Fibroblast of skin of left quadriceps (primary cell): ENCODE measurements at regions not wholly inside any gene's neighbourhood (a gene's known extent, or its start where the extent isn't known, plus 50 kb on each side); places are given as distances from the start of the nearest gene placed in this dataset.

ENCODE experiments used
- DNase-seq, 2 experiments: peaks; one replicate each; pipeline ENCODE4 v3.0.0-alpha.2; 2013; ENCODE audit warnings: low read depth in 2 of 2

DNA sequence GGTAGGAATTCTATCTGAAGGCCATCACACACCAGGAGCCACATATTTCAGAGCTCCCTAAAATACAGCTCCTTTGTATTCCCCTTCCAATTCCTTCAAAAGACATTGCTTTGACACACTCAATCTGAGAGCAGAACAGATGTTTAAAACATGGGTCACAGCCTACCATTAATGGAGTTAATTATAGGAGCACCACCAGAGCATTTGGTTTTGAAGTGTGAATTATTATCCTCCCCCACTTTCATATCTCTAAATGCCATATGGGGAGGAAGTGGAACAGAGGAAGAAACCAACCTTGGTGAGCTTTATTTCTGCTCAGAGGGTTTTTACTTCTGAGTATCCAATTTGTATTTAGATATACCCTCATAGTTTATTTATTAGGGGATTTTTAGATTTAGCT lies 50.7 kb upstream of the TNFRSF21 start:
- no peak for DNase-seq

- DNase-seq = no peak
Measured at GRCh38 chr6:47362857-47363461, 53.3 kb upstream of the TNFRSF21 start.

- DNase-seq = no peak
Measured at GRCh38 chr6:47363736-47364135, 54.0 kb upstream of the TNFRSF21 start.

GRCh38 chr6:47366335-47366890 lies 56.7 kb upstream of the TNFRSF21 start:
- DNase-seq = no peak

GRCh38 chr6:47371139-47371869 lies 61.6 kb upstream of the TNFRSF21 start:
- DNase-seq = no peak

- no peak for DNase-seq
Measured at GRCh38 chr6:47371870-47372255, 62.2 kb upstream of the TNFRSF21 start.

GRCh38 chr6:47372318-47372717 lies 62.6 kb upstream of the TNFRSF21 start:
- no peak for DNase-seq

DNA sequence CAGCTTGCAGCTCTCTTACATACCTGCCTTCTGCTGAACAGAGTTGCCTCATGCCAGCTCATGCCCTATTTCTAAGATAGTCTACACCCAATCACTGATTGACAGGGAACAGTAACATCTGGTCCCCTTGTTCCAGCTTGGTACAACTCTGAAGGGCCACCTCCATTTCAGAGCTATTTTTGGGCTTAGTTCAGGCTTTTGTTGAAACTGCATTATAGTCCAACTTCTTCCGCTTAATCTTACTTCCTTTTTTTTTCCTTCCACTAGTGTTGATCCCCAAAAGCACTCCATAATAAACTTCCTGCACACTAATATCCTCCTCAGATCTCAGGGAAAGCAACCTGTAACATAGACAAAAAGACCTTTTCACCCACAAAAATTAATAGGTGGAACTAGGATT lies 65.7 kb upstream of the TNFRSF21 start:
- DNase-seq = no peak

DNA sequence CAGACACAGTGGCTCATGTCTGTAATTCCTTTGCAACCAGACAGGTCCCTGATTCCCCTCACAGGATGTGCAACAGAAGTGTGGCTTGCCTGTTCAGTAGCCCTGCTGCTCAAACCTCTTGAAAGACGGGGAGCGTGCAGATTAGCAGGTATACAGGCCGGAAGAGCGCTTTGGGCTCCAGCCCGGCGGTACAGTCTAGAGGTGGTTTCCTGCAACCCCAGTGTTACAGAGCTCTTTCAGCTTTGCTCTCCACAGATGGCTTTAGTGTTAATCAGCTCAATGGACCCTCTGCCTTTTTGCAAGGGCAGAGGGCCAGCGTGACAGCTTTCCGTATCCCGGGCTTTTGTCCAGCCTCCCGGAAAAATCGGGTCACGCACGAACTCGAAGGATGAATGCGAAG lies 67.2 kb upstream of the TNFRSF21 start:
- DNase-seq = no peak

DNA sequence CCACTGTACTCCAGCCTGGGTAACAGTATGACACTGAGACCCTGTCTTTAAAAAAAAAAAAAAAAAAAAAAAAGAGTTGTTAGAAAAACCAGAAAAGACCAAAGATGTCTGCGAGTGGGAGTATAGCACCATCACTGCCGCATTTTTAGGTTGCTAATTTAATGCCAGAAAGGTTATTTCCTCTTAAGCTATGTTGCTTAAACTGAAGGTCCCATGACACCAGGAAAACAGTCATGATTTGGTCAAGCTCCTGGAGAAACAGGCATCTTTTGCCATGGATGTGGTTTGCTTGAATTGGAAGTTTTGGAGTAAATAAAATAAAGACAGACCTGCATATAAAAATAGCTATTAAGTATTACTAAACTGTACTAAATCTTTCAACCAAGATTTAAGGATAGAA lies 68.3 kb upstream of the TNFRSF21 start:
- DNase-seq = no peak

DNA sequence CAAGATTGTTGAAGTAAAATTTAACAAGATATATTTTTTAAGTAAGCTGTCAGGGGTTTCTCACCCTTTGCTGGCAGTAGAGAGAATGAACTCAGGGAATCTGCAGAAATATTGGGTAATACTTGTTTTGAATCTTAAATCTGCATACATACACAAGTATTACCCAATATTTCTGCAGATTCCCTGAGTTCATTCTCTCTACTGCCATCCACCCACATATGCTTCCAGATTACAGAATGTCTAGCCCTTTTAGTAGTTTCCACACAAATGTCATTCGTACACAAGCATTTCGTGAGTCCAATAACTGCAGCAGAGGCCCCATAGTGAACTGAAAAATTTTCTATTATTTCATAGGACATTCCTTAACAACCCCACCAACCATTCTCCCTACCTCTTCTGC lies 69.6 kb upstream of the TNFRSF21 start:
- DNase-seq = no peak

DNA sequence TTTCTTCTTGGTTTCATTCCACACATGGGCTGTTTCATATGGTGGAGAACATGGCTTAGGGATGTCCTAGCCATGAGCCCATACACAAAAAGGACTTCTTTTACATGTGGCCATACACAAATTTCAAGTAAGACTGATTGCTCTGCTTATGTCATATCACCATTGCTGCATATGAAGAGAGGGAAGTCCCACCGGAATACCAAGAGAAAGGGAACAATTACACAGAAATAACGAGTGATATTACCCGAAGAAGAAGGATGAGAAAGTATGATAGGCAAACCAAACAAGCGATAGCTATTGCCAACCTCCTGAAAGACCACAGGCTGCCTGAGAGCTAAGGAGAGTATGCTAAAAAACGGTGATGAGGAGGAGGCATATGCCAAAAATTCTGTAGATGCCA lies 70.5 kb upstream of the TNFRSF21 start:
- DNase-seq = no peak

- no peak for DNase-seq
Measured at GRCh38 chr6:47381036-47381435, 71.3 kb upstream of the TNFRSF21 start.

DNA sequence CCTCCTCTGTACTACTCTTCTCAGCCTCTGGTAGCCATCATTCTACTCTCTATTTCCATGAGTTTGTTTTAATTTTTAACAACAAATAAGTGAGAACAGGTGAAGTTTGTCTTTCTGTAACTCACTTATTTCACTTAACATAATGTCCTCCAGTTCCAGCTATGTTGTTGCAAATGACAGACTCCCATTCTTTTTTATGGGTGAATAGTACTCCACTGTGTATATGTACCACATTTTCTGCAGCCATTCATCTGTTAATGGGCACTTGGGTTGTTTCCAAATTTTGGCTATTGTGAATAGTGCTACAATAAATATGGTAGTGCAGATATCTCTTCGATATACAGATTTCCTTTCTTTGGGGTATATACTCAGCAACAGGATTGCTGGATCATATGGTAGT lies 73.7 kb upstream of the TNFRSF21 start:
- no peak for DNase-seq

DNA sequence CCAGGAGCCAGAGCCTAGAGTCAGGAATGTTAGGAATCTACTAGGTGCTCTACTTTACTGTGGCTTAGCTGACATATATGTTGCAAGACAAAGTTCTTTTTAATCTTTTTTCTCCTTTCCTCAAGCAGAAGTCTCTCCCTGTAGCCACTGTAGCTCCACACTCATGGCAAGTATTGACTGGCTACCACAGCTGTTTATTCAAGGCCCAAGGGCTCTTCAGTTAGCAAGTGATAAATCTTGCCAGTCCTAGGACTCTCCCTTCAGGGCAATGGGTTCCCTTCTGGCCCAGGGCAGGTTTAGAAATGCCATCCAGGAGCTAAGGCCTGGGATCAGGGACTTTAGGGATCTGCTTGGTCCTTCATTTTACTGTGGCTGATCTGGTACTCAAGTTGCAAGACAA lies 82.0 kb upstream of the TNFRSF21 start:
- DNase-seq = no peak

GRCh38 chr6:47392251-47392650 lies 82.5 kb upstream of the TNFRSF21 start:
- no peak for DNase-seq

DNA sequence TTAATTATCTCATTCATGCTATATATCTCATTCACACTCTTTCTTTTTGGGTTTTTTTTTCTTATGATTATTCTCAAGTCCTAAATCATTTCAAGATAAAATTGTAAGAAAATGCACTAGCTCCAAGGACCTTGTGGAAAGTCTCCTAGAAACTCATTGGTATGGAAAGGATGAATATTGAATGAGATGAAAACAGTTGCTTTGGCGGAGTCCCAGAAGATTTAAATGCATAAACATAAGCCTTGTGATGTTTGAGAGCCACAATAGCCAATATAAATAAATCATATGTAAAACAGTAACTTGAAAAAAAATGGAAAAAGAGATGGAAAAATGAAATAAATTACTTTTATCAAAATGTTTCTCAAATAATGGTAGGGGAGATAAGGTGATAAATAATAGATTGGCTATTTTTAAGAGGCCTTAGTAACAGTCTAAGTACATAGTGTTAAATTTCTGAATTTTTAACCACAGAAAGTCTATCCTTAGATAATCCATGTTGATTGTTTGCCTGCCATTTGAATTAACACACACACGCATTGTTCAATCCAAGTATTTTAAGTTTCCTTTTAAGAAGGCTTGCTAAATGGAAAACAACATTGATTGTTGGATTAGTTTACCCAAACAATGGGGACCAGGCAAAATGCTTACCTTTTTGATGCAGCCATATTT lies 81.1 kb upstream of the CD2AP start:
- DNase-seq = no peak

DNA sequence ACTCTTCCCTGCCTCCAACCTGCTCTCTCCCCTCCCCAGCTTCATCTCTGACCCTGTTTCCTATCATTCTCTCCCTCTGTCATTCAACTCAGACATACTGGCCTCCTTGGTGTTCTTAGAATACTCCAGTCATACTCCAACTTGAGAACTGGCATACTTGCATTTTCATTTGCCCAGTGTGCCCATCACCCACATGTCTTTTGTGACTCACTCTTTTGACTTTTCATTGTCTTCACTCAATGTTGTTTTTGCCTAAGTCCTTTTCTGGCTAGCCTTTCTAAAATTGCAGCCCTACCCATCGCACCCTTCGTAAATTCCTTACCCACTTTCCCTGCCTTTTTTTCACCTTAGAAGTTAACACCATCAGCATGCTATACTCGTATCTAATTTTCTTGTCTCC lies 77.0 kb upstream of the CD2AP start:
- DNase-seq = no peak

GRCh38 chr6:47402081-47402480 lies 75.5 kb upstream of the CD2AP start:
- DNase-seq = no peak

DNA sequence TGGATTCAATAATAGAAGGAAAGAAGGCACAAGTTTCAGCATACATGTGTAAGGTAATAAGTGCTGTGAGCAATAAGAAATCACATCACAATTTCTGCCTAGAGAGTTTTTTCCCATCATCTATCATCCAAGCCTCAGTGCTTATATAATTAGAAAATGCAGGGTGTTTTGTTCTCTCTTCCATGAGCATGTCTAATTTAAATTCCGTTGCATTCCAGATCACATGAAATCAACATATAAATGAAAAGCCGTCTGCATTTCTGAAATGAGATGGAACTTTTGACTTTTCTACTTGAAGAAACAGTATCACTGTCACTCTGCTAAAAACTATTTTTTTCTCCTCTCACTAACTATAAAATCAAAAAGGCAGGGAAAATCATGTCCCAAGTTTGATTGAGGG lies 74.5 kb upstream of the CD2AP start:
- DNase-seq = no peak

DNA sequence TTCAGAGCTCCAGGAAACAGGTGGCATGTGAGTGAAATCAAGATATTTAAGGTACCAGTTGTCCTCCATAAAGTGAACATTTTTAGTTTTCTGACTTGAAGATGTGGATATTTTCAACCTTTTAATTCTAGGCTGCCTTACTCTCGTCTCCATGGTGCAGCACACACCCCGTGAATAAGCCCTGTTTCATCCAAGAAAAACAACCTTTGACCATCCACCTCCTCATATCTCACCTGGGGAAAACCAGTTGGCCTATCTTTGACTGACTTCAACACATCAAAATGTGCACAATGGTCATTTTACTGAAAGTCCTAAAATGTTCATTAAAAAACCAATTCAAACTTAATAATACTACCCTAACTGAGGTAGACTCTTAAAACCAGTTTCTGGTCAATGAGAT lies 73.8 kb upstream of the CD2AP start:
- DNase-seq = no peak

DNA sequence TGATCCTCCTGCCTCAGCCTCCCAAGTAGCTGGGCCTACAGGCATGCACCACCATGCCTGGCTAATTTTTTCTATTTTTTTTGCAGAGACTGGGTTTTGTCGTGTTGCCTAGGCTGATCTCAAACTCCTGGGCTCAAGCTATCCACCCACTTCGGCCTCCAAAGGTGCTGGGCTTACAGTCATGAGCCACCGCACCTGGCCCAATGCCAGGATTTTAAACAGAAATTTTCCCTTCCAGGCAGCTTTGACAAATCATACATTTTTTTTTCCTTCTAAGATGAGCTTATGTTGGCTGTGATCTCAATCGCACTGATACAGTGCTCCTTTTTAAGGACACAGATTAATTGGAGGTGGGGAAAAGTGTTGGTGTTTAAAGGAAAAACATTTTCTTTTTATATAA lies 73.2 kb upstream of the CD2AP start:
- no peak for DNase-seq

DNA sequence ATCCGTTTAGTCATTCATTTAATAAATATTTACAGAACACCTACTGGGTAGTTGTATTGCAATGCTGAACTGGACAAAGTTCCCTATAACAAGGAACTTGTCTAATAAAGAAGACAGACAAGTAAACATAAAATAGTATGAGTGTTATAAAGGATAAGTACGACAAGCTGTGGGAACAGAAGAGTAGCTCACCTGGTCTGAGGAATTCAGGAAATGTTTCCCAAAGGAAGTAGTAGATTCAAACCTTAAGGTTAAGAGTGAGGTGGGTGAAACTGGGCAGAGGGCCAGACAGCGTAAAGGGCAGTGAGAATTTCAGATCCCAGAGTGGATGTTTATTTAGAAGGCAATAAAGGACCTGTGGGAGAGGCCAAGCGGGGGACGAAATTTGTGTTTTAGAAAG lies 72.3 kb upstream of the CD2AP start:
- no peak for DNase-seq
